Testis (tissue), 2 donors: ENCODE measurements at regions not wholly inside any gene's neighbourhood (a gene's known extent, or its start where the extent isn't known, plus 50 kb on each side); places are given as distances from the start of the nearest gene placed in this dataset.

ENCODE experiments used
- DNase-seq: peaks from one replicate; pipeline ENCODE4 v3.0.0-alpha.2; 2019
- H3K27ac ChIP-seq, 2 donors: fragments of 200-600 bp; sonication (generic); one replicate each; pipeline ENCODE4 v1.5.1; 2019
- H3K27me3 ChIP-seq: fragments of 200-600 bp; sonication (generic); one replicate; pipeline ENCODE4 v1.5.1; 2019
- H3K36me3 ChIP-seq: fragments of 200-600 bp; sonication (generic); one replicate; pipeline ENCODE4 v1.5.1; 2017; ENCODE audit warnings: low read depth; ENCODE audit errors: missing control alignments
- H3K4me1 ChIP-seq: fragments of 200-600 bp; sonication (generic); one replicate; pipeline ENCODE4 v1.5.1; 2019
- H3K4me3 ChIP-seq, 2 donors: fragments of 200-600 bp; sonication (generic); one replicate each; pipeline ENCODE4 v1.5.1; 2017 to 2019
- H3K9me3 ChIP-seq: fragments of 200-600 bp; sonication (generic); one replicate; pipeline ENCODE4 v1.5.1; 2017
- POLR2A ChIP-seq: fragments of 450-650 bp; IDR thresholded peaks from one replicate; pipeline ENCODE4 v1.6.1; 2017; ENCODE audit warnings: antibody characterized with exemption, mild to moderate bottlenecking, moderate library complexity
- WGBS, 2 donors: methylation state at CpG; one replicate each; pipeline ENCODE4 v1.1.5; 2018; 5-methylcytosine and 5-hydroxymethylcytosine counted together
- intact Hi-C: fragments of 100-400 bp; cut with DNase I; formaldehyde crosslinking; loops from one replicate; pipeline ENCODE4 v1.15.1; 2023; ENCODE audit warnings: low total_unique reads
- TF ChIP-seq, protein P1 (sequence below), 3 experiments: fragments of 450-650 bp in 2 of 3; fragments of 200-600 bp in 1 of 3; sonication (generic) in 1 of 3; IDR thresholded peaks; one replicate each; pipeline ENCODE4 v1.5.1; 2016 to 2019; ENCODE audit warnings: antibody characterized with exemption in 3 of 3, mild to moderate bottlenecking in 2 of 3, moderate library complexity in 1 of 3

DNA sequence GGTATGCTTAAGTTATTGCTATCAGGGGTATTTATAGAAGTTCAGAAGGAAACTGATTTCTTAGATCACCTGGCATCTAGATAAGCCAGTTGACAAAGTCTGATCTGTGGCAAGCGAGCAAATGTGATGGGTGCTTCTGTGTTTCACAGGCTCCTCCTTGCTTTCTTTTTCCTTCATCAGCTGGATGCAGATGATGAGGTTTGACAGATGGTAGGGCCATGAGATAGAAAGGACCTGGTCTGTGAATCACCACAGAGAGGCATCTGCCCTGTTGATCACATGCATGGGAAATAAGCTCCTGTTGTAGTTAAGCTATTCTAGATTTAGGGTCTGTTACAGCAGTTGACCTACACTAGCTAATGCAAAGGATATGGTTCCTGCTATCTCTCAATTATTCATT lies 372.0 kb downstream of the NEK10 start:
- Histone ChIP-seq H3K9me3 (no peaks in the 10 kb centered on the region), H3K27me3 (no peaks in the 10 kb centered on the region), H3K4me1 (no peaks in the 10 kb centered on the region), H3K27ac (no peak overlapping the region), H3K36me3 (no peaks in the 10 kb centered on the region), H3K4me3 (no peak overlapping the region)
- TF ChIP-seq, protein P1, sequence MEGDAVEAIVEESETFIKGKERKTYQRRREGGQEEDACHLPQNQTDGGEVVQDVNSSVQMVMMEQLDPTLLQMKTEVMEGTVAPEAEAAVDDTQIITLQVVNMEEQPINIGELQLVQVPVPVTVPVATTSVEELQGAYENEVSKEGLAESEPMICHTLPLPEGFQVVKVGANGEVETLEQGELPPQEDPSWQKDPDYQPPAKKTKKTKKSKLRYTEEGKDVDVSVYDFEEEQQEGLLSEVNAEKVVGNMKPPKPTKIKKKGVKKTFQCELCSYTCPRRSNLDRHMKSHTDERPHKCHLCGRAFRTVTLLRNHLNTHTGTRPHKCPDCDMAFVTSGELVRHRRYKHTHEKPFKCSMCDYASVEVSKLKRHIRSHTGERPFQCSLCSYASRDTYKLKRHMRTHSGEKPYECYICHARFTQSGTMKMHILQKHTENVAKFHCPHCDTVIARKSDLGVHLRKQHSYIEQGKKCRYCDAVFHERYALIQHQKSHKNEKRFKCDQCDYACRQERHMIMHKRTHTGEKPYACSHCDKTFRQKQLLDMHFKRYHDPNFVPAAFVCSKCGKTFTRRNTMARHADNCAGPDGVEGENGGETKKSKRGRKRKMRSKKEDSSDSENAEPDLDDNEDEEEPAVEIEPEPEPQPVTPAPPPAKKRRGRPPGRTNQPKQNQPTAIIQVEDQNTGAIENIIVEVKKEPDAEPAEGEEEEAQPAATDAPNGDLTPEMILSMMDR (IDR thresholded peaks at IDR 0.05) = no peak
- no peak for TF ChIP-seq POLR2A
- no peak for DNase-seq
- 75 to 83% methylated on average over 1 of the region's 1 CpG for WGBS, 2 donors
- intact Hi-C loops = no loop called here

DNA sequence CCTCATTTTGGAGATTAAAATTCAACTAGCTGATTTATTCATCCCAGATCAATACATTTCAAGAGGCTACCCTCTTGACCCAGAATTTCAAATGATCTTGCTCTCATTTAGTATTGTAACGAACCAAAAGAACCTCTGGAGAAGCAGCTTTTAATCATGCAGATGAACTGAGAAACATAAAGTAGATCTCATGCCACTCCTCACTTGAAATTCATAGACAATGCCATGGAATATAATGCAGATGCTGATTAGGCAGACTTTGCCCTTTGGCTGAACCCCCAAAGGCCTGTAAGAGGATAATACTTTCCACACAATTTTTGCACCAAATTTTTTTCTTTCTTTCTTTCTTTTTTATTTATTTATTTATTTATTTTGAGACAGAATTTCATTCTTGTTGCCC lies 358.3 kb downstream of the NEK10 start:
- Histone ChIP-seq H3K27ac (no peak overlapping the region), H3K27me3 (no peaks in the 10 kb centered on the region), H3K36me3 (no peaks in the 10 kb centered on the region), H3K9me3 (no peaks in the 10 kb centered on the region), H3K4me3 (no peak overlapping the region), H3K4me1 (no peaks in the 10 kb centered on the region)
- DNase-seq = no peak
- TF ChIP-seq POLR2A = no peak
- TF ChIP-seq, protein P1 (IDR thresholded peaks at IDR 0.05) = no peak
- 90 to 93% methylated on average over 1 of the region's 1 CpG for WGBS, 2 donors
- intact Hi-C loops = no loop called here

DNA sequence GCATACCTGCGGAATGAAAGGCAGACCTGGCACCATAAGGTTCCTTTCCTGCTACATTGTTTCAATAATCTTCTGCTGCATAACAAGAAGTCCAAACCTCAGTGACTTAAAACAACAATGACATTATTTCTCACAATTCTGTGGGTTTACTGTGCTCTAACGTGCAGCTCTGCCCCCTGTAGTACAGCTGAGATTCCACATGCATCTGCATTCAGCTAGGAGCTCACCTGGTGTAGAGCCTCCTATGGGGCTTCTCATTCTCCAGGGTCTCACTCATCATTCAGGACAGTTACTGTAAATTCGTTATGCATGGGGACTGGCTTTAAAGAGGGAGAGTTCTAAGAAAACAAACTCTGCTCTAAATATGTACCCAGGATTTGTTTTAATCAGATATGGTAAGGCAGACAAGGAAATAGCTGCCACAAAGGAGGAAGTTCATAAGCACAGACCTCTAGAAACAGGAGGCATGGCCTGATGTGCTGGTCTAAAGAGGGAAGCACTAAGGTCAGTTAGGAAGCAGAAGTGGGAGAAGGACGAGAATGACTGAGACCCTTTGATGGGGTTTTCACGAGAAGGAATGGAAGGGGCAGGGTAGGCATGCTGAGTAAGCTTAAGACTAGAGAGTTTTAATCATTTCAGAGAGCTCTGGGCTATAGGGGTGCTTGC lies 347.0 kb downstream of the NEK10 start:
- TF ChIP-seq POLR2A = no peak
- TF ChIP-seq, protein P1 (IDR thresholded peaks at IDR 0.05) = no peak
- Histone ChIP-seq H3K27ac (no peak overlapping the region), H3K4me3 (no peak overlapping the region), H3K9me3 (no peaks in the 10 kb centered on the region), H3K27me3 (no peaks in the 10 kb centered on the region), H3K36me3 (no peaks in the 10 kb centered on the region), H3K4me1 (no peaks in the 10 kb centered on the region)
- intact Hi-C loops = no loop called here
- 59 to 61% methylated on average over 5 of the region's 5 CpGs for WGBS, 2 donors
- DNase-seq = no peak

DNA sequence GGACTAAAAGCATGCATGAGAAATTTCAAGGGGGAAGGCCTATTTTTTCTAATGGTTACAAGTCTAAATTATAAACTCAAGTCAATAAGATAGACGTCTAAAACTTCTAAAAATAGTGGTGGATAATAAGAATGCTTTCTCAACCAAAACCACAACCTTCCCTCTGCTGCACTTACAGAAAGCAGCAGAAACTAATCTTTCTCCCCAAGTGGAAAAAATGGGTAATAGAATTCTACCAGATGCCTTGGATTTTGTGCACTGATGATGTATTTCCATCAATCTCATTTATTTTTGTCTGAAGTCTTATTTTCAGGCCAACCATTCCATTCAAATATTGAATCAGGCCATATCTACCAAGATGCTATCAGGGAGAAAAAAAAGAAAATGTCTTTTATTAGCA lies 344.7 kb downstream of the NEK10 start:
- no peaks in the 10 kb centered on the region for H3K27me3 ChIP-seq
- H3K9me3 ChIP-seq = no peaks in the 10 kb centered on the region
- TF ChIP-seq, protein P1 (IDR thresholded peaks at IDR 0.05) = no peak
- no peak for TF ChIP-seq POLR2A
- WGBS, 2 donors = 41 to 71% methylated on average over 1 of the region's 1 CpG
- no peak overlapping the region for H3K27ac ChIP-seq
- intact Hi-C loops = no loop called here
- no peak for DNase-seq
- no peaks in the 10 kb centered on the region for H3K4me1 ChIP-seq
- no peak overlapping the region for H3K4me3 ChIP-seq
- no peaks in the 10 kb centered on the region for H3K36me3 ChIP-seq

DNA sequence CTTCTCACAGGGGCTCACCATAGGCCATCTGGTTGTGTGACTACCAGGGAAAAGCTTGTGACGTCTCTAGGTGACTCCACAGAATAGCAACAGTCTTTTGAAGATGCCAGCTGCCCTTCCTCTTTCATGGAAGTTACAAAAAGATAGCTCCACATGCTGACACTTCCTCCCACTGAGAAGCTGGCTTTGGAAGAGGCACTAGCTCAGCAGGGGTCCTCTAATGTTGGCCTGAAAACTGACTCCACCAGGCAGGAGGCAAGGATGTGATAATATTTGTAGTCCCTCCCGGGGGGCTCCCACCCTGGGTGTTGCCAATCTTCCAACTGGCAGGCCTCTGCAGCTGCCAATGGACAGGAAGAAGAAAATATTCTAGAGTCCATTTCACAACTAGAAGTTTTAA lies 343.5 kb downstream of the NEK10 start:
- no peaks in the 10 kb centered on the region for H3K9me3 ChIP-seq
- no peak for DNase-seq
- no peak overlapping the region for H3K4me3 ChIP-seq
- H3K27me3 ChIP-seq = no peaks in the 10 kb centered on the region
- intact Hi-C loops = no loop called here
- H3K36me3 ChIP-seq = no peaks in the 10 kb centered on the region
- H3K27ac ChIP-seq = no peak overlapping the region
- H3K4me1 ChIP-seq = no peaks in the 10 kb centered on the region
- no peak for TF ChIP-seq POLR2A
- TF ChIP-seq, protein P1 (IDR thresholded peaks at IDR 0.05) = no peak
- WGBS, 2 donors = 55 to 60% methylated on average over 2 of the region's 2 CpGs
